CD4-positive, alpha-beta T cell treated with Interferon alpha-2 for 1 hour (primary cell): ENCODE measurements at regions not wholly inside any gene's neighbourhood (a gene's known extent, or its start where the extent isn't known, plus 50 kb on each side); places are given as distances from the start of the nearest gene placed in this dataset.

Experiments
- DNase-seq, 2 donors: peaks; one replicate each; pipeline ENCODE4 v3.0.0-alpha.2; 2020 to 2022

- DNase-seq: no peak
Observed at GRCh38 chr15:39466750-39467105, 114.2 kb upstream of the THBS1 start.

GRCh38 chr15:39468331-39468730 is 112.5 kb upstream of the THBS1 start:
- peak; percentile 9 to 62 for DNase-seq

- DNase-seq: no peak
Observed at GRCh38 chr15:39468828-39469227, 112.1 kb upstream of the THBS1 start.

GRCh38 chr15:39471785-39472574 is 108.9 kb upstream of the THBS1 start:
- no peak for DNase-seq

GRCh38 chr15:39472621-39473297 is 108.1 kb upstream of the THBS1 start:
- peak in 1 of 2 donors; percentile 23 for DNase-seq

GRCh38 chr15:39473298-39473947 is 107.5 kb upstream of the THBS1 start:
- no peak for DNase-seq

GRCh38 chr15:39474657-39475056 is 106.2 kb upstream of the THBS1 start:
- DNase-seq: no peak

- DNase-seq: no peak
Observed at GRCh38 chr15:39478996-39479395, 101.9 kb upstream of the THBS1 start.

GRCh38 chr15:39479911-39480310 is 101.0 kb upstream of the THBS1 start:
- DNase-seq: no peak

- DNase-seq: no peak
Observed at GRCh38 chr15:39482459-39482858, 98.4 kb upstream of the THBS1 start.

- no peak for DNase-seq
Observed at GRCh38 chr15:39486621-39487457, 94.0 kb upstream of the THBS1 start.

- DNase-seq: no peak
Observed at GRCh38 chr15:39487458-39487735, 93.5 kb upstream of the THBS1 start.

GRCh38 chr15:39488516-39488915 is 92.4 kb upstream of the THBS1 start:
- no peak for DNase-seq

- no peak for DNase-seq
Observed at GRCh38 chr15:39488961-39489360, 91.9 kb upstream of the THBS1 start.

GRCh38 chr15:39491115-39491885 is 89.6 kb upstream of the THBS1 start:
- no peak for DNase-seq

GRCh38 chr15:39491886-39492490 is 88.9 kb upstream of the THBS1 start:
- no peak for DNase-seq

GRCh38 chr15:39493424-39494067 is 87.3 kb upstream of the THBS1 start:
- no peak for DNase-seq

GRCh38 chr15:39494462-39494861 is 86.4 kb upstream of the THBS1 start:
- DNase-seq: peak in 1 of 2 donors; percentile 3

GRCh38 chr15:39495871-39496840 is 84.7 kb upstream of the THBS1 start:
- DNase-seq: no peak

- DNase-seq: no peak
Observed at GRCh38 chr15:39497016-39497758, 83.7 kb upstream of the THBS1 start.
